H1 (cell line): ENCODE measurements at regions not wholly inside any gene's neighbourhood (a gene's known extent, or its start where the extent isn't known, plus 50 kb on each side); places are given as distances from the start of the nearest gene placed in this dataset.

ENCODE experiments used
- BRCA1 ChIP-seq: IDR thresholded peaks from 2 replicates; pipeline ENCODE4 v1.6.1; 2012; ENCODE audit warnings: low read depth, low read length, improper control_type of control experiment
- CREB1 ChIP-seq: IDR thresholded peaks from 2 replicates; pipeline ENCODE4 v1.6.1; 2012; ENCODE audit warnings: inconsistent platforms
- HDAC2 ChIP-seq, 2 experiments: fragments of 300-600 bp in 1 of 2; sonication (generic) in 1 of 2; IDR thresholded peaks; 2 replicates each; pipeline ENCODE4 v1.6.1; 2011 to 2012; ENCODE audit warnings: low read depth in 2 of 2, low read length in 2 of 2, mild to moderate bottlenecking in 2 of 2, moderate library complexity in 2 of 2, borderline replicate concordance in 1 of 2, inconsistent platforms in 1 of 2
- KDM5A ChIP-seq: fragments of 200-600 bp; IDR thresholded peaks from 2 replicates; pipeline ENCODE4 v1.7.1; 2012; ENCODE audit warnings: mild to moderate bottlenecking, low read length, inconsistent platforms, mixed read lengths
- NRF1 ChIP-seq: IDR thresholded peaks from 2 replicates; pipeline ENCODE4 v1.6.1; 2011; ENCODE audit warnings: mild to moderate bottlenecking, low read depth, low read length, improper control_type of control experiment
- POLR2AphosphoS5 ChIP-seq: IDR thresholded peaks from 2 replicates; pipeline ENCODE4 v1.6.1; 2011; ENCODE audit warnings: low read depth, low read length
- RXRA ChIP-seq: IDR thresholded peaks from 2 replicates; pipeline ENCODE4 v1.6.1; 2011; ENCODE audit warnings: low read depth, mild to moderate bottlenecking, low read length, moderate library complexity; ENCODE audit not compliant: insufficient read depth
- TF ChIP-seq, protein P1 (sequence below), 3 experiments: IDR thresholded peaks; 1 replicate in 2 of 3; 2 replicates in 1 of 3; pipeline versions ENCODE4 v1.5.1 to v1.6.1; 2011; ENCODE audit warnings: low read length in 3 of 3, mild to moderate bottlenecking in 3 of 3, inconsistent platforms in 2 of 3, low read depth in 1 of 3, moderate library complexity in 1 of 3; ENCODE audit not compliant: insufficient read depth in 1 of 3; ENCODE audit errors: control extremely low read depth in 1 of 3

DNA sequence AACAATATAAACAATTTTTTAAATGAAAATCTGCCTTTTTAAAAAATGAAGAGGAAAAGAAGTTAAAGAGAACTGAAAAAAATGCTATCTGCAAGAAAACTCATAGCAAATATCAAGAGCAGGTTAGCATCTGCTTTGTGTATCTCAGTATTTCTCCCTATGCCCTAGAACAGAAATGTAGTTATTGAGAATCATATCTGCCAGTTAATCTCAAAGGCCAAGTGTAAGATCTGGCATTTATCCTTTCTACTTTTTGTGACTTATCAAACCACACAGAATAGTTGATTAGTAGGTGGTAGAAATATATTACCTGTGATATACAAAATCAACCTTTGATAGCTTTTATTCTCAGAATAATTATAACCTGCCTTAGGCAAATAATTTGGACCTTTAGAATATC, 1699.8 kb downstream of the EFNA5 start:
- no peak for TF ChIP-seq CREB1
- no peak for TF ChIP-seq HDAC2 (IDR thresholded peaks at IDR 0.05; ENCODE audit: borderline replicate concordance in 1 of 2, low read depth in 2 of 2, low read length in 2 of 2)
- TF ChIP-seq, protein P1, sequence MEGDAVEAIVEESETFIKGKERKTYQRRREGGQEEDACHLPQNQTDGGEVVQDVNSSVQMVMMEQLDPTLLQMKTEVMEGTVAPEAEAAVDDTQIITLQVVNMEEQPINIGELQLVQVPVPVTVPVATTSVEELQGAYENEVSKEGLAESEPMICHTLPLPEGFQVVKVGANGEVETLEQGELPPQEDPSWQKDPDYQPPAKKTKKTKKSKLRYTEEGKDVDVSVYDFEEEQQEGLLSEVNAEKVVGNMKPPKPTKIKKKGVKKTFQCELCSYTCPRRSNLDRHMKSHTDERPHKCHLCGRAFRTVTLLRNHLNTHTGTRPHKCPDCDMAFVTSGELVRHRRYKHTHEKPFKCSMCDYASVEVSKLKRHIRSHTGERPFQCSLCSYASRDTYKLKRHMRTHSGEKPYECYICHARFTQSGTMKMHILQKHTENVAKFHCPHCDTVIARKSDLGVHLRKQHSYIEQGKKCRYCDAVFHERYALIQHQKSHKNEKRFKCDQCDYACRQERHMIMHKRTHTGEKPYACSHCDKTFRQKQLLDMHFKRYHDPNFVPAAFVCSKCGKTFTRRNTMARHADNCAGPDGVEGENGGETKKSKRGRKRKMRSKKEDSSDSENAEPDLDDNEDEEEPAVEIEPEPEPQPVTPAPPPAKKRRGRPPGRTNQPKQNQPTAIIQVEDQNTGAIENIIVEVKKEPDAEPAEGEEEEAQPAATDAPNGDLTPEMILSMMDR (IDR thresholded peaks at IDR 0.05; ENCODE audit: control extremely low read depth in 1 of 3, insufficient read depth in 1 of 3, low read depth in 1 of 3, low read length in 3 of 3), result no peak
- no peak for TF ChIP-seq KDM5A
- TF ChIP-seq POLR2AphosphoS5, result no peak
- no peak for TF ChIP-seq NRF1
- TF ChIP-seq RXRA, result no peak
- TF ChIP-seq BRCA1, result no peak
